Right renal pelvis (tissue), 4 donors: ENCODE measurements at regions not wholly inside any gene's neighbourhood (a gene's known extent, or its start where the extent isn't known, plus 50 kb on each side); places are given as distances from the start of the nearest gene placed in this dataset.
A peak's percentile ranks its signal among the peaks of the same experiment; 100 is the strongest.

Source experiments
- DNase-seq, 4 donors: peaks; one replicate each; pipeline ENCODE4 v3.0.0-alpha.2; 2013; ENCODE audit warnings: low read depth in 4 of 4, low spot score in 3 of 4, missing footprints in 1 of 4

- DNase-seq, result no peak
Observed at GRCh38 chr2:106628377-106628776, 141.2 kb downstream of the CD8B2 start.

GRCh38 chr2:106629981-106630380, 142.8 kb downstream of the CD8B2 start:
- no peak for DNase-seq

GRCh38 chr2:106631281-106631680, 144.1 kb downstream of the CD8B2 start:
- no peak for DNase-seq

DNA sequence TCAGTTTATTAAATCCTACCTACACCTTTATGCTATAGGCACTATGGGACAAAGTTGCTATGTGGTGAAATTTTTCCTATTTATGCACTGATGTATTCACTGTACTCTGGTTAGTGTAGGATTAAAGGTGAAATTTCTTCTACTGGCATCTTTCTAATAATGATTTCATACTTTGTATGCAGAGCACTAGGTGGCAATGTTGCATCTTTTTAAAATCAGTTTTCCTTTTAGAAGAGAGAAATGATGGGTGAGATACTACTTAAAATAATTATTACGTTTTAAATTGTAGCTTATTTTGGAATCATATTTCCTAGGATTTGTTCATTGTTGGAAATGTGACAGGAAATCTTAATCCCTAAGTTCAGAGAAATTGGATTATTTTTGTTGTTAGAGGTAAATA, 150.9 kb downstream of the CD8B2 start:
- peak in 3 of 4 donors; percentile 16 to 21 (median 20) for DNase-seq

DNA sequence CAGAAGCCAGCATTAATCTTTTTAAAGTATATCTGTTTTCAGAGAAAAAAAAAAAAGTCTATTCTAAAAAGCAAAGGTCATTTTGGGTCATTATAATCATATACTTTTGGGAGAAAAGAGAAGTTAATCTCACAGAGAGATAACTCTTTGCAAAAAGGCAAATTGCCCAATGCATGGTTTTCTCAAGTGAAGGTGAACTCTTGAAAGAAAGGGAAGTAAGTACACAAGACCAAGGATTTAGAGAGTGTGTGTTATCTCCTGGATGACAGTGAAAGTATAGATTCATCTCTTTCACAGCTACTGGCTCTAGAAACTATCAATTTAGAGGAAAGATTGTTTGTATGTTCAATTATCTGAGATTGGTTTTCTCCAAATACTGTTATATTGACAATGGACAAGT, 151.4 kb downstream of the CD8B2 start:
- DNase-seq, result no peak

DNA sequence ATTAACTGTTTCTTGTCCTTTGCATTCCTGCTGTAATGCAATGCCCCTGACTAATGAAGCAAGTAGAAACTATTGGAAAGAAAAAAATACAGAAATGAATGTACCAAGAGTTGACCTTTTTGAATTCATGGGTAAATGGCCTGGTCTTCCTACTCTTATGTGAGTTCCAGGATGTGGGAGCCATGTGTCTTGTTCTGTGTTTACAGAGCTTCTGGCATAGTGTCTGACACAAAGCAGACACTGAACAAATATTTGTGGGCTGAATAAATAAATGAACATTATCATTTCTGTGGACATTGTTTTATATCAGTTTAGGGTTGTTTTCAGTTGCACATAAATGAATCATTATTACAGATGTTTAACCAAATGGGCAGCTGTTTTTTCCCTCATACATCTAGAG, 155.5 kb downstream of the CD8B2 start:
- DNase-seq, result no peak

DNA sequence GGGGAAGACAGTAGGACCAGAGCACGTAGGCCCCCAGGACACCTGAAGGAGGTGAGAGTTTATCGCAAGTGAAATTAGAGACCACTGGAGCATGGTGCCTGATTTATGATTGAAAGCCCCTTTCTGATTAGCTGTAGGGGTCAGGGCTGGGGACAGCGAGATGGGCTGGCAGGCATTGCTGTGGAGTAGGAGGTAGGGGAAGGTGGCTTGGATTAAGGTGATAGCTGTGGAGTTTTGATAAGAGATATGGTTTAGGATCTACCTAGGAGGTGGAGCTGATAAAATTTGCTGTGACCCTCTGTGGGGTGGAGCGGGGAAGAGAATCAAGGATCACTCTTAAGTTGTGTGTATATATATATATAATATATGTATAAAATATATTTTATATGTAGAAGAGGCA, 157.5 kb downstream of the CD8B2 start:
- no peak for DNase-seq

DNA sequence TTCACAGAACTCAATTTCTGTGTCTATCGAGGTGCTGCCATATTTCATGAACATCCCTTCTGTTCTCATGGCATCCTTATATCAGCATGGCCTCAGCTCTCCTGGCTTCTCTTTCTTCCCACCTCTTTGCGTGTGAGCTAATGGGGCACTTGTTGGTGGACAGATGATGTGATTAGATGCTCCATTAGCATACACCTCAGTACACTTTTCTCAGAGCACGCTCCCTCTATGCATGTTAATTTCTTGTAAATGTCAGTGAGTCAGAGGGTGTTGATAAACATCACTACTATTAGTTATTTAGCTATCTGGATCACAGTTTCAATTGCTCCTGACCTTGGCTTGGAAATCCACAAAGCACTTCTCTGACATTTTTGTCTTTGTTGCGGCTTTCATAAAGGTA, 159.4 kb downstream of the CD8B2 start:
- no peak for DNase-seq

DNA sequence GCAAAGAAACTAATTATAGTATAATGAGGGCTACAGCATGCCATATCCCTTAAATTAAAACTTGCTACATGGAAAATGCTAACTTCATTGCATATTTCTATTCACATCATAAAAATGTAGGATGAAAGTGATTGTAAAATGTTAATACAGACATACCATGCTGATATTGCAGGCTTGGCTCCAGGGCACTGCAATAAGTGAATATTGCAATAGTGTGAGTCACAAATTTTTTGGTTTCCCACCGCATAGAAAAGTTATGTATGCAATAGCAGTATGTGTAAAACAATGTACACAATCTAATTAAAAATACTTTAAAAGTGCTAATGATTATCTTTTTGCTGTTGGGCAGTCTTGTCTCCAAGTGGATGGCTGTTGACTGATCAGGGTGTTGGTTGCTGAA, 162.1 kb downstream of the CD8B2 start:
- no peak for DNase-seq

GRCh38 chr2:106653465-106653864, 166.3 kb downstream of the CD8B2 start:
- no peak for DNase-seq

GRCh38 chr2:106658616-106659015, 171.5 kb downstream of the CD8B2 start:
- DNase-seq, result no peak

DNA sequence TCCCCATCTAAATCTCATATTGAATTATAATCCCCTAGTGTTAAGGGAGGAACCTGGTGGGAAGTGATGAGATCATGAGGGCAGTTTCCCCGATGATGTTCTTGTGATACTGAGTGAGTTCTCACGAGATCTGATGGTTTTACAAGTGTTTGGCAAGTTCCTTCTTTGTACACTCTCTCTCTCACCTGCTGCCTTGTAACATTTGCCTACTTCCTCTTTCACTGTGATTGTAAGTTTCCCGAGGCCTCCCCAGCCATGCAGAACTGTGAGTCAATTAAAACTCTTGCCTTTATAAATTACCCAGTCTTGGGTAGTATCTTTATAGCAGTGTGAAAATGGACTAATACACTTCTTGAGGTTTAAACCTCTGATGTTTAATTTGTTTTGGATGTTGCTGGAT, 177.5 kb downstream of the CD8B2 start:
- no peak for DNase-seq

DNA sequence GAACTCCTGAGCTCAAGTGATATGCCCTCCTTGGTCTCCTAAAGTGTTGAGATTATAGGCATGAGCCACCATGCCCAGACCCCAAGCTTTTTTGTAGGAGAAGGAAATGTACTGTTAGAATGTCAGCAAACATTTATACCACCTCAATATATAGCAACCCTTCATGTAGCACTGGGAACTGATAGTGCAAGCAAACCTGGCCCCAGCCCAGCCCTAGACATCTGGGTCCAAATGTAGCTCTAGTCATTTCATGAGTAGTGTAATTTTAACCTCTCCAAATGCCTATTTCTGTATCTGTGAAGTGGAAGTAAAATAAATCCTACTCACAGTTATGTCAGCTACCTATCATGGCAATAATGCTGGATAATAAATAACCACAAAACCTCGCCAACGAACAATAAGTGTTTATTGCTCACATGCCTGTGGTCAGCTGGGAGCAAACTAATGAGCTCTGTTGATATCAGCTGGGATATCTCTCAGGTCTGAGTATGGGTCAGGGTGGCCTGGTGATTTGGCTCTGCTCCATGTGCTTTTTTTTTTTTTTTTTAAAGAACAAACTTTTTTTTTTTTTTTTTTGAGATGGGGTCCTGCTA, 180.4 kb downstream of the CD8B2 start:
- DNase-seq, result no peak

- DNase-seq, result no peak
Observed at GRCh38 chr2:106685180-106685897, 198.2 kb downstream of the CD8B2 start.

GRCh38 chr2:106686814-106687213, 199.2 kb downstream of the ST6GAL2 start:
- no peak for DNase-seq

GRCh38 chr2:106694964-106695470, 190.9 kb downstream of the ST6GAL2 start:
- DNase-seq, result no peak

GRCh38 chr2:106695919-106696318, 190.0 kb downstream of the ST6GAL2 start:
- no peak for DNase-seq

DNA sequence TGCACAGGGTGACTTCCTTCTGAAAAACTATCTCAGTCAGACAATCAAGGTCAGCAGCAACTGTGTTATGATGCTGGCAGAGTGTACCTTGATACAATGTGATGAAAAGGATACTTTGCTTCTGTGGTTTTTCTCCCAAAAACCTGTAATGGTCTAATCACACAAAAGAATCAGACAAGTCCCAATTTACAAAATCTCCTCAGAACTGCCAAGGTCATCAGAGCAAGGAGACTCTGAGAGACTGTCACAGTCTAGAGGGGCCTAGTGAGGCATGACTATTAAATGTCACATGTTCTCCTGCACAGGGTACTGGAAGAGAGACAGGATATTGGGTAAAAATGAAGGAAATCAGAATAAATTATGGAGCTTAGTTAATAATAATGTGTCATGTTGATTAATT, 185.4 kb downstream of the ST6GAL2 start:
- DNase-seq, result peak in 2 of 4 donors; percentile 40 to 46

DNA sequence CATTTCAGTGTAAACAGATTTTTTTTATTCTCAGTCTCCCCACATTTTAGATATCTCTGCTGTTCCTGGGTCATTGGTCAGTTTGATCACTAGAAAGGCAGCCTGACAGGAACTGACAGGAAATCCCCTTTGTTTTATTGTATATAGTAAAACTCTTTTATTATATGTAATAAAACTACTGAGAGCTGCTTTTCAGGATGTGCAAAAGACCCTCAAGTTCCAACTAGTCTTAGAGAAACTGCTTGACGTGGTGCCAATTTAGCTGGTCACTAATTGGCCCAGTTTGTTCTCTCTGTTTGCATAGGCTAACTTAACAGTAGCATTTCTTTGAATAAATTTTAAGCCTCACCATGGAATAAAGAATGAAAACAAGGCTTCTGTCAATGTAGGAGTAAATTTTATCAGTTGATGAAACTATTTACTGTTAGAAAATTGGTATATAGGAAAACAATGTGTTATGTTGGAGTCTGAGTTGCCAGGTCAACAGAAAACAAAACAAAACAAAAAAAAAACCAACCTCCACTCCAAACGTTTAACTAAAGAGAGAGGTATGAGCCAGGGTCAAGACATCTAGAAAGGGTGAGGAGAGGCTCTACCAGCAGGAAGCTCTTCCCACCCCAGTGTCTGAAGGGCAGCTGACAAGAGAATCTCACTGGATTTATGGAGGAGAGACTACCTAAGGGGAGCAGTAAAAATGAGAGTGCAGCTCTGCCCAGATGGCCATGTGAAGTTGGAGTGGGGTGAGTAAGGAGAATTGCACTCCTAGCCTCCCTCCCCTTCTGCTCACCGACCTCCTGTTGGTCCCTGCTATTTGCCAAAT, 184.6 kb downstream of the ST6GAL2 start:
- DNase-seq, result peak in 3 of 4 donors; percentile 67 to 79 (median 75)

DNA sequence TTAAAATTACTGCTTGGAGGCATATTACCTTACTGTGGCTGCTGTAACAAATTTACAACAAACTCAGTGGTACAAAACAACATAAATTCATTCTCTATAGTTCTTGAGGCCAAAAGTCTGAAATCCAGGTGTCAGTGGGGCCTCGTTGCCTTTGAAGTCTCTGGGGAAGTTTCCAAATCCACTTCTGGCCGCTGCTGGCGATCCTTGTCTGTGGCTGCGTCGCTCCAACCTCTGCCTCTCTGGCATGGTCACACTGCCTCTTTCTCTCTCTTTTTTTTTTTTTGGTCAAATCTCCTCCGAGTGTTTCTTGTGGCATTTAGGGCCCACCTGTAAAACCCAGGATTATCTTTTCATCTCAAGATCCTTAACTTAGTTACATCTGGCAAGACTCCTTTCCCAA, 182.8 kb downstream of the ST6GAL2 start:
- peak in 1 of 4 donors; percentile 12 for DNase-seq

- no peak for DNase-seq
Observed at GRCh38 chr2:106704798-106705197, 181.2 kb downstream of the ST6GAL2 start.
